Endodermal cell (in vitro differentiated cells): ENCODE measurements at regions not wholly inside any gene's neighbourhood (a gene's known extent, or its start where the extent isn't known, plus 50 kb on each side); places are given as distances from the start of the nearest gene placed in this dataset.

Experiments
- DNase-seq: peaks from one replicate; pipeline ENCODE4 v3.0.0-alpha.2; 2017
- H3K27ac ChIP-seq: 2 replicates; pipeline ENCODE4 v1.5.1; 2013; ENCODE audit warnings: mild to moderate bottlenecking, low read depth, low read length, moderate library complexity
- H3K27me3 ChIP-seq: 2 replicates; pipeline ENCODE4 v1.6.1; 2013; ENCODE audit warnings: mild to moderate bottlenecking, low read length, moderate library complexity; ENCODE audit not compliant: insufficient read depth, control insufficient read depth, poor library complexity, severe bottlenecking
- H3K36me3 ChIP-seq: 2 replicates; pipeline ENCODE4 v1.7.0; 2013; ENCODE audit warnings: mild to moderate bottlenecking, low read length, moderate library complexity; ENCODE audit not compliant: control insufficient read depth, insufficient read depth
- H3K4me1 ChIP-seq: one replicate; pipeline ENCODE4 v1.7.0; 2013; ENCODE audit warnings: low read length; ENCODE audit not compliant: control insufficient read depth, insufficient read depth
- H3K4me3 ChIP-seq: 2 replicates; pipeline ENCODE4 v1.5.1; 2013; ENCODE audit warnings: mild to moderate bottlenecking, low read length, moderate library complexity
- H3K9ac ChIP-seq: 2 replicates; pipeline ENCODE4 v1.6.1; 2013; ENCODE audit warnings: mild to moderate bottlenecking, low read length, moderate library complexity; ENCODE audit not compliant: poor library complexity, severe bottlenecking; ENCODE audit errors: extremely low read depth
- H3K9me3 ChIP-seq: 2 replicates; pipeline ENCODE4 v1.6.1; 2013; ENCODE audit warnings: mild to moderate bottlenecking, low read length, moderate library complexity; ENCODE audit not compliant: control insufficient read depth
- H3K27ac Mint-ChIP-seq: 2 replicates; pipeline ENCODE4 v1.8.0; 2020; ENCODE audit warnings: mixed read lengths
- H3K27me3 Mint-ChIP-seq: 2 replicates; pipeline ENCODE4 v1.8.0; 2021; ENCODE audit warnings: mild to moderate bottlenecking, mixed read lengths; ENCODE audit not compliant: insufficient read depth
- H3K36me3 Mint-ChIP-seq: 2 replicates; pipeline ENCODE4 v1.8.0; 2020; ENCODE audit warnings: low read depth, mixed read lengths
- H3K4me1 Mint-ChIP-seq: 2 replicates; pipeline ENCODE4 v1.8.0; 2020; ENCODE audit warnings: mixed read lengths
- H3K4me3 Mint-ChIP-seq: 2 replicates; pipeline ENCODE4 v1.8.0; 2020; ENCODE audit warnings: mild to moderate bottlenecking, moderate library complexity, mixed read lengths
- H3K9me3 Mint-ChIP-seq: 2 replicates; pipeline ENCODE4 v1.8.0; 2020; ENCODE audit warnings: mild to moderate bottlenecking, mixed read lengths
- WGBS, 2 experiments: methylation state at CpG; one replicate each; pipeline versions ENCODE4 v1.1.5 to v1.1.7; 2013; ENCODE audit warnings: missing lambda C conversion rate in 2 of 2, mixed read lengths in 1 of 2; ENCODE audit not compliant: insufficient coverage in 1 of 2, insufficient read length in 1 of 2; 5-methylcytosine and 5-hydroxymethylcytosine counted together
- TF ChIP-seq, protein P1 (sequence below): fragments of 200-600 bp; sonication (generic); conservative IDR thresholded peaks from 2 replicates; pipeline ENCODE4 v1.5.0; 2021; ENCODE audit warnings: antibody characterized with exemption, mild to moderate bottlenecking

GRCh38 chr9:22649384-22649783, 202.8 kb downstream of the DMRTA1 start:
- Histone ChIP-seq H3K9ac (no peak overlapping the region), H3K9me3 (no peaks in the 10 kb centered on the region), H3K27ac (no peak overlapping the region), H3K36me3 (no peaks in the 10 kb centered on the region), H3K4me3 (no peak overlapping the region), H3K27me3 (no peaks in the 10 kb centered on the region), H3K4me1 (peaks cover 4% of the 10 kb centered on the region)
- 82 to 87% methylated on average over 1 to 2 of the region's 2 CpGs for WGBS, 2 experiments
- Mint-ChIP-seq H3K36me3 (peaks cover 9% of the 10 kb centered on the region), H3K27me3 (no peaks in the 10 kb centered on the region), H3K9me3 (peaks cover 10% of the 10 kb centered on the region), H3K4me3 (no peak overlapping the region), H3K27ac (peak overlapping the region; percentile 77), H3K4me1 (peaks cover 32% of the 10 kb centered on the region)
- DNase-seq = no peak
- TF ChIP-seq, protein P1, sequence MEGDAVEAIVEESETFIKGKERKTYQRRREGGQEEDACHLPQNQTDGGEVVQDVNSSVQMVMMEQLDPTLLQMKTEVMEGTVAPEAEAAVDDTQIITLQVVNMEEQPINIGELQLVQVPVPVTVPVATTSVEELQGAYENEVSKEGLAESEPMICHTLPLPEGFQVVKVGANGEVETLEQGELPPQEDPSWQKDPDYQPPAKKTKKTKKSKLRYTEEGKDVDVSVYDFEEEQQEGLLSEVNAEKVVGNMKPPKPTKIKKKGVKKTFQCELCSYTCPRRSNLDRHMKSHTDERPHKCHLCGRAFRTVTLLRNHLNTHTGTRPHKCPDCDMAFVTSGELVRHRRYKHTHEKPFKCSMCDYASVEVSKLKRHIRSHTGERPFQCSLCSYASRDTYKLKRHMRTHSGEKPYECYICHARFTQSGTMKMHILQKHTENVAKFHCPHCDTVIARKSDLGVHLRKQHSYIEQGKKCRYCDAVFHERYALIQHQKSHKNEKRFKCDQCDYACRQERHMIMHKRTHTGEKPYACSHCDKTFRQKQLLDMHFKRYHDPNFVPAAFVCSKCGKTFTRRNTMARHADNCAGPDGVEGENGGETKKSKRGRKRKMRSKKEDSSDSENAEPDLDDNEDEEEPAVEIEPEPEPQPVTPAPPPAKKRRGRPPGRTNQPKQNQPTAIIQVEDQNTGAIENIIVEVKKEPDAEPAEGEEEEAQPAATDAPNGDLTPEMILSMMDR = no peak

GRCh38 chr9:22650145-22650544, 203.5 kb downstream of the DMRTA1 start:
- no peaks in the 10 kb centered on the region for H3K9me3 ChIP-seq
- H3K4me3 Mint-ChIP-seq = no peak overlapping the region
- peaks cover 8% of the 10 kb centered on the region for H3K9me3 Mint-ChIP-seq
- no peak overlapping the region for H3K9ac ChIP-seq
- 94 to 100% methylated on average over 2 of the region's 3 CpGs for WGBS, 2 experiments
- no peaks in the 10 kb centered on the region for H3K27me3 Mint-ChIP-seq
- no peaks in the 10 kb centered on the region for H3K36me3 ChIP-seq
- no peak overlapping the region for H3K4me3 ChIP-seq
- H3K27ac ChIP-seq = no peak overlapping the region
- TF ChIP-seq, protein P1 = no peak
- no peak for DNase-seq
- H3K27ac Mint-ChIP-seq = no peak overlapping the region
- peaks cover 7% of the 10 kb centered on the region for H3K36me3 Mint-ChIP-seq
- H3K27me3 ChIP-seq = no peaks in the 10 kb centered on the region
- H3K4me1 ChIP-seq = peaks cover 7% of the 10 kb centered on the region
- peaks cover 35% of the 10 kb centered on the region for H3K4me1 Mint-ChIP-seq

DNA sequence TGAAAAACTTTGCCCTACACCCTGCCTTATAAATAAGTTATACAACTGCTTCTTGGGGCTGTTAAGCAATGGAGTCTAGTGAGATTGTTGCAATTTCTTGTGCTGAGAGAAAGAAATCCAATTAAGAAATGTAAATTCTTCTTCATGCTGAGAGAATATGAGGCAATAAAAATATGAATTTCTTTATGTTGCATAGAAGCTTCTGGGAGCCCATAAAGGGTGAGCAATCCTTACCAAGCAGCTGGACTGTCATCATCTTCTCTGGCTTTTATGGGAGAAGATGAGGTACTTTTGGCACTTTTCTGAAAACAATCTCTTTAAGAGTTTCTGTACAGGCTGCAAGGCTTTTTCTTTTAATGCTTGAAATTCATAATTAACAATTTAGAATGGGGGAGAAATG, 204.3 kb downstream of the DMRTA1 start:
- H3K27me3 Mint-ChIP-seq = no peaks in the 10 kb centered on the region

More for the DNA sequence above, 204.3 kb downstream of the DMRTA1 start:
- H3K4me3 ChIP-seq = no peak overlapping the region
- H3K36me3 ChIP-seq = no peaks in the 10 kb centered on the region
- TF ChIP-seq, protein P1 = no peak
- H3K4me1 ChIP-seq = peaks cover 7% of the 10 kb centered on the region
- DNase-seq = no peak
- H3K9ac ChIP-seq = no peak overlapping the region
- H3K9me3 Mint-ChIP-seq = peaks cover 8% of the 10 kb centered on the region
- peaks cover 38% of the 10 kb centered on the region for H3K4me1 Mint-ChIP-seq
- no peaks in the 10 kb centered on the region for H3K27me3 ChIP-seq
- H3K27ac Mint-ChIP-seq = no peak overlapping the region
- no peak overlapping the region for H3K27ac ChIP-seq
- H3K4me3 Mint-ChIP-seq = no peak overlapping the region
- no peaks in the 10 kb centered on the region for H3K9me3 ChIP-seq
- H3K36me3 Mint-ChIP-seq = peaks cover 7% of the 10 kb centered on the region
